DND-41 (cell line): ENCODE measurements at regions not wholly inside any gene's neighbourhood (a gene's known extent, or its start where the extent isn't known, plus 50 kb on each side); places are given as distances from the start of the nearest gene placed in this dataset.

ENCODE experiments used
- ATAC-seq: fragments of 200-7000 bp; cut with Tn5 transposase; 3 replicates; pipeline ENCODE4 v1.9.1; 2021; ENCODE audit warnings: low read depth; ENCODE audit not compliant: insufficient read depth
- DNase-seq: peaks from one replicate; pipeline ENCODE4 v3.0.0-alpha.2; 2020
- H2AFZ ChIP-seq: 2 replicates; pipeline ENCODE4 v1.6.0; 2012; ENCODE audit warnings: low read depth, low read length
- H3K27ac ChIP-seq: 2 replicates; pipeline ENCODE4 v1.5.1; 2012; ENCODE audit warnings: low read length, inconsistent platforms
- H3K27me3 ChIP-seq: fragments of 200-600 bp; sonication (generic); 2 replicates; pipeline ENCODE4 v1.6.0; 2012; ENCODE audit warnings: low read length, mild to moderate bottlenecking, inconsistent platforms; ENCODE audit not compliant: insufficient read depth, poor library complexity
- H3K36me3 ChIP-seq: 2 replicates; pipeline ENCODE4 v1.5.1; 2012; ENCODE audit warnings: low read length, inconsistent platforms; ENCODE audit not compliant: insufficient read depth
- H3K4me1 ChIP-seq: 2 replicates; pipeline ENCODE4 v1.5.1; 2012; ENCODE audit warnings: mild to moderate bottlenecking, low read length; ENCODE audit not compliant: insufficient read depth
- H3K4me2 ChIP-seq: 2 replicates; pipeline ENCODE4 v1.6.0; 2012; ENCODE audit warnings: mild to moderate bottlenecking, moderate library complexity, low read length, inconsistent platforms; ENCODE audit not compliant: insufficient read depth
- H3K4me3 ChIP-seq, 2 experiments: fragments of 200-600 bp in 1 of 2; shearing (Covaris generic) in 1 of 2; 2 replicates each; pipeline ENCODE4 v1.5.1; 2012 to 2016; ENCODE audit warnings: inconsistent platforms in 2 of 2, low read length in 2 of 2, mild to moderate bottlenecking in 2 of 2, low read depth in 1 of 2, moderate library complexity in 1 of 2
- H3K79me2 ChIP-seq: 2 replicates; pipeline ENCODE4 v1.6.0; 2012; ENCODE audit warnings: low read length, inconsistent platforms; ENCODE audit not compliant: insufficient read depth
- H3K9ac ChIP-seq: 2 replicates; pipeline ENCODE4 v1.6.0; 2012; ENCODE audit warnings: low read depth, mild to moderate bottlenecking, inconsistent platforms, low read length, moderate library complexity
- H3K9me3 ChIP-seq: 2 replicates; pipeline ENCODE4 v1.5.1; 2012; ENCODE audit warnings: low read length, moderate library complexity, mild to moderate bottlenecking, inconsistent platforms; ENCODE audit not compliant: insufficient read depth, severe bottlenecking
- H4K20me1 ChIP-seq: 2 replicates; pipeline ENCODE4 v1.6.0; 2012; ENCODE audit warnings: low read length; ENCODE audit not compliant: insufficient read depth
- CTCF ChIP-seq: IDR thresholded peaks from 2 replicates; pipeline ENCODE4 v1.5.1; 2012; ENCODE audit warnings: borderline replicate concordance, low read length, moderate library complexity, mild to moderate bottlenecking; ENCODE audit not compliant: poor library complexity, severe bottlenecking; ENCODE audit errors: extremely low read depth
- EZH2 ChIP-seq: IDR thresholded peaks from 3 replicates; pipeline ENCODE4 v1.6.1; 2012; ENCODE audit warnings: borderline replicate concordance, low read depth, mild to moderate bottlenecking, moderate library complexity, low read length, inconsistent platforms; ENCODE audit not compliant: severe bottlenecking

DNA sequence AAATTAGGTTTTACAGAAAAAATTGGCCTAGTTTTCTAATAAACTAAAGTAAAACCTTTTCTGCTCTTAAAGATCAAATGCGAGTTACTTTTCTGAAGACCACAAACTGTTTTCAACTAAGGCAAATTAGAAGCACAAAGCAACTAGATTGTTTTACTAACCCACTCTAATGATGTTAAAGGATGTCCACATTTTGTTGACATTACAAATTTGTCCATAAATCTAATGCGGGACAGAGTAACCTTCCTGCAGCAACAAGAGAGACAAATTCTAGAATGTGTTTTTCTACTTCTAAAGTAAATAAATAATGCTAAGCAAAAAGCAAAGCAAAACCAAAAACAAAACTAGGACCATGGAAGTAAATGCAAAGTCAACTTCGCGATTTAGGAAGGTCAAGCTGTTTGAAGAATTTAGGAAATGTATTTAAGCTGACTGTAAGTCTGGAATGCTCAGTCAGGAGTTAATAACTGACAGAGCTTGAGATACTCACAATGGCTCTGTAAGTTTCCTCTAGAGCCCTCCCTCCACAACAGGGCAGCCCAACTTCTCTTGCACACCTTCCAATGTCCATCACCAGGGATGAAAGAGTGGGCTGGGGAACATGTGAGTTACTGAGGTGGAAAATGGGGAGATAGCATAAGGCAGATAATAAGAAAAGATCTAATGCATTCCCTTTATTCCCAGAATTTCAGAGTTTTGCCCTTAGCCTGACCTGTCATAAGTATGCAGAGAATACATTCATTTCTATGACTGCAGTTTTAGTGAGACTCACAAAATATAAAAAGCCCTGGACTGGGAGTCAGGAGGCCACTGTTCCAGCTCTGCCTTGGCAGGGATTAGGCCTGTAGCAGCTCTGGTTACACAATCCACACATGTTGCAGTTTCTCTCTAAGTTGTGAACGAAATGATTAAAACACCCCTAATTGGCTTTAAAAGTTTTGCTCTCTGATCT lies 158.8 kb downstream of the FOXA2 start:
- no peak overlapping the region for H3K4me3 ChIP-seq
- no peak for ATAC-seq

DNA sequence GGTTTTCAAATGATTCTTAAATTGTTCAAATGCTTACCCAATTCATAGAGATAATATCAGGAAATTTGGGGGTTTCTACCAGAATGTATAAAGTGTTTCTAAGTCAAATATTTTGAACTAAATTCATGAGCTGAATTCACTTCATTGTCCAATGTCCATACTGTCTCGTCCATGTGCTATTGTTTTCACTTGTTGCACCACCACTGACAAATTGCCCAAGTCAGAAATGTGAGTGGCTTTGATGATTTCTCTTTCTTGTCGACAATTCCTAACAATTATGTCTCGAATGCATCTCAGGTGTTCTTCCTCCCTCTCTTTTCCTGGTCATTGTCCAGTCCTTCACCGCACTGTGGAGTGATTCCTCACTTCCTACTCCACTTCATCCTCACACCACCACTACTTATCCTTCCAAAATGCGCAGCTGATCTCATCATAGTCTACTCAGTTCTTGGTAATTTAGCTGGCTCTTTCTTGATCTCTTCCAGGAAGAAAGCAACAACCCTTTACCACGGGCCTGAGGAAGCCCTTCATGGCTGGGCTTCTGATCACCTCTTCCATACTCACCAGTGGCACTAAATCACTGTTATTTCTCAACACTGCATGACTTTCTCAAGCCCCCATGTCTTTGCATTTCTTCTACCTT lies 161.1 kb downstream of the FOXA2 start:
- Histone ChIP-seq H2AFZ (no peak overlapping the region), H3K9me3 (no peaks in the 10 kb centered on the region), H3K4me2 (no peak overlapping the region), H3K27me3 (peaks cover 7% of the 10 kb centered on the region), H3K79me2 (no peaks in the 10 kb centered on the region), H3K9ac (no peak overlapping the region), H3K4me3 (no peak overlapping the region), H3K27ac (no peak overlapping the region), H4K20me1 (no peaks in the 10 kb centered on the region), H3K4me1 (no peaks in the 10 kb centered on the region), H3K36me3 (no peaks in the 10 kb centered on the region)
- DNase-seq (no peak), ATAC-seq (no peak)
- no peak for TF ChIP-seq EZH2
- TF ChIP-seq CTCF: no peak

More for the DNA sequence above, 158.8 kb downstream of the FOXA2 start:
- Histone ChIP-seq H3K9ac (no peak overlapping the region), H3K4me1 (no peaks in the 10 kb centered on the region), H4K20me1 (no peaks in the 10 kb centered on the region), H2AFZ (no peak overlapping the region), H3K27ac (no peak overlapping the region), H3K4me2 (no peak overlapping the region), H3K36me3 (no peaks in the 10 kb centered on the region), H3K79me2 (no peaks in the 10 kb centered on the region), H3K27me3 (peaks cover 4% of the 10 kb centered on the region), H3K9me3 (no peaks in the 10 kb centered on the region)
- DNase-seq: no peak
- TF ChIP-seq EZH2: no peak
- no peak for TF ChIP-seq CTCF

GRCh38 chr20:22420116-22420598 lies 164.2 kb downstream of the FOXA2 start:
- H3K27ac ChIP-seq: no peak overlapping the region
- H2AFZ ChIP-seq: no peak overlapping the region
- H3K36me3 ChIP-seq: no peaks in the 10 kb centered on the region
- ATAC-seq (no peak), DNase-seq (no peak)
- H3K4me3 ChIP-seq: no peak overlapping the region
- H3K4me2 ChIP-seq: no peak overlapping the region
- no peaks in the 10 kb centered on the region for H3K4me1 ChIP-seq
- no peaks in the 10 kb centered on the region for H4K20me1 ChIP-seq
- H3K79me2 ChIP-seq: no peaks in the 10 kb centered on the region
- H3K9ac ChIP-seq: no peak overlapping the region
- TF ChIP-seq CTCF (no peak), EZH2 (no peak)
- H3K27me3 ChIP-seq: peaks cover 7% of the 10 kb centered on the region
- no peaks in the 10 kb centered on the region for H3K9me3 ChIP-seq
